ENCODE measurements at regions not wholly inside any gene's neighbourhood (a gene's known extent, or its start where the extent isn't known, plus 50 kb on each side); places are given as distances from the start of the nearest gene placed in this dataset.
"Not testable (repeated sequence)": the region's sequence is repeated elsewhere in the genome, so short reads cannot be mapped to it uniquely, and the experiment has no call there.

DNA sequence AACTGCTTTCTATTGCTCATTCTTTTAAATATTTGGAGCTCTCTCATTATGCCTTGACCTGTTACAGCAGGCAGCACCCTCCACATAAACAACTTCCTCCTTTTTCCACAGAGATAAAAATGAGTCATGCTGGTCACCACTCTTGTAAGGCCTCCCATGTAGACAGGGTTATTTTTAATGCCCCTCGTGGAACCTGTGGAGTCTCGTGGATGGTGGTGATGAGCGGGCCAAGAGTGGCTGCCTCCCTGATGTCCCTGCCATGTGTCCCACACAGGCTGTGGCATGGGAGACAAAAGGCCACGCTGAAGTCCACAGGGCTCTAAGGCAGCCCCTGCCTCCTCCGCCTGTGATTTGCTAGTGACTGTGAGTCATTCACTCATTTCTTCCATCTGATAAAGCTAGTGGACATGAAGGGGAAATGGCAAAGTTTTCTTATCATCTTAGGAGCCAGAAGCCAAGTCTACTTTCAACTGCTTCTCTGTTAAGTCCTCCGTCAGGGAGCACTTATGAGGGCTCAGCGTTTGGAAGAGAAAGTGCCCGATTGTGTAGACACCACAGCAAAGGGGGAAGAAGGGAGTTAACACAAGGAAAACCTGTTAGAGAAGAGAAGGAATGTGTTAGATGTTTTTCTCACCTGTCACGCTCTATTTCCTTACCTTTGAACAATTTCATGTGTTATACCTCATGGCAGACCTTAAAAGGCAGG, 121.6 kb upstream of the FAT1 start:
- H3K4me3 ChIP-seq (ENCODE audit: low read depth, low read length), result no peak overlapping the region
- in situ Hi-C loops (cut with HindIII; ENCODE audit: low pct_ligation_motif_present, low sequenced_read_pairs), result no loop called here
- no peaks in the 10 kb centered on the region for H3K27me3 ChIP-seq (replicated peaks)
- TF ChIP-seq CTCF (IDR thresholded peaks at IDR 0.05; ENCODE audit: low read depth, low read length, missing control alignments), result no peak
- H3K36me3 ChIP-seq (replicated peaks), result no peaks in the 10 kb centered on the region
- DNase-seq, result peak; percentile 90
- peak overlapping the region; percentile 97 for H3K27ac ChIP-seq

GRCh38 chr4:186846426-186846825, 122.8 kb upstream of the FAT1 start:
- in situ Hi-C loops (cut with HindIII; ENCODE audit: low pct_ligation_motif_present, low sequenced_read_pairs), result no loop called here
- no peaks in the 10 kb centered on the region for H3K36me3 ChIP-seq (replicated peaks)
- no peaks in the 10 kb centered on the region for H3K27me3 ChIP-seq (replicated peaks)
- H3K4me3 ChIP-seq (ENCODE audit: low read depth, low read length), result no peak overlapping the region
- TF ChIP-seq CTCF (IDR thresholded peaks at IDR 0.05; ENCODE audit: low read depth, low read length, missing control alignments), result no peak
- no peak overlapping the region for H3K27ac ChIP-seq
- DNase-seq, result no peak

DNA sequence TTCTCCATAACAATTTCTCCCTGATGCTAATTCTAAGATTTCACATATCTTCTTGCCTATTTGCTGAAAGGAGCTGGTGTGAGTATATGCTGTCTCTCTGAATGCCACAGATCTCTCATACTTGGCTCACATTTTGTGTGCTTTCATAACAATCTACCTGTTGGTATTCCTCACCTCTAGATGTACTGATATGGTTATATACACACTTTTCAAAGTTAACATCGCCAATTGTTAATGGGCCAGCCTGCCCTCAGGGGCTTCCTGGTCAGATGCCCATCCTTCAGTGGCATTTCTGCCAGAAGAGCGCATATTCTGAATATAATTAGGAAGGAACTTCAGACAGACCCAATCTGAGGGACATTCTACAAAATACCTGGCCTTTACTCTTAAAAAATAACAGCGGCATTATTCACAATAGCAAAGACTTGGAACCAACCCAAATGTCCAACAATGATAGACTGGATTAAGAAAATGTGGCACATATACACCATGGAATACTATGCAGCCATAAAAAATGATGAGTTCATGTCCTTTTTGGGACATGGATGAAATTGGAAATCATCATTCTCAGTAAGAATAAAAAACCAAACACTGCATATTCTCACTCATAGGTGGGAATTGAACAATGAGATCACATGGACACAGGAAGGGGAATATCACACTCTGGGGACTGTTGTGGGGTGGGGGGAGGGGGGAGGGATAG, 123.9 kb upstream of the FAT1 start:
- H3K27me3 ChIP-seq (replicated peaks); H3K4me3 ChIP-seq (ENCODE audit: low read depth, low read length); DNase-seq; in situ Hi-C loops (cut with HindIII; ENCODE audit: low pct_ligation_motif_present, low sequenced_read_pairs); H3K27ac ChIP-seq; H3K36me3 ChIP-seq (replicated peaks): not testable (repeated sequence)

- H3K27me3 ChIP-seq (replicated peaks), result no peaks in the 10 kb centered on the region
- no peak for DNase-seq
- no peak overlapping the region for H3K4me3 ChIP-seq (ENCODE audit: low read depth, low read length)
- H3K27ac ChIP-seq, result no peak overlapping the region
- TF ChIP-seq CTCF (IDR thresholded peaks at IDR 0.05; ENCODE audit: low read depth, low read length, missing control alignments), result no peak
- in situ Hi-C loops (cut with HindIII; ENCODE audit: low pct_ligation_motif_present, low sequenced_read_pairs), result no loop called here
- H3K36me3 ChIP-seq (replicated peaks), result no peaks in the 10 kb centered on the region
Measured at GRCh38 chr4:186848437-186848836, 124.8 kb upstream of the FAT1 start.

DNA sequence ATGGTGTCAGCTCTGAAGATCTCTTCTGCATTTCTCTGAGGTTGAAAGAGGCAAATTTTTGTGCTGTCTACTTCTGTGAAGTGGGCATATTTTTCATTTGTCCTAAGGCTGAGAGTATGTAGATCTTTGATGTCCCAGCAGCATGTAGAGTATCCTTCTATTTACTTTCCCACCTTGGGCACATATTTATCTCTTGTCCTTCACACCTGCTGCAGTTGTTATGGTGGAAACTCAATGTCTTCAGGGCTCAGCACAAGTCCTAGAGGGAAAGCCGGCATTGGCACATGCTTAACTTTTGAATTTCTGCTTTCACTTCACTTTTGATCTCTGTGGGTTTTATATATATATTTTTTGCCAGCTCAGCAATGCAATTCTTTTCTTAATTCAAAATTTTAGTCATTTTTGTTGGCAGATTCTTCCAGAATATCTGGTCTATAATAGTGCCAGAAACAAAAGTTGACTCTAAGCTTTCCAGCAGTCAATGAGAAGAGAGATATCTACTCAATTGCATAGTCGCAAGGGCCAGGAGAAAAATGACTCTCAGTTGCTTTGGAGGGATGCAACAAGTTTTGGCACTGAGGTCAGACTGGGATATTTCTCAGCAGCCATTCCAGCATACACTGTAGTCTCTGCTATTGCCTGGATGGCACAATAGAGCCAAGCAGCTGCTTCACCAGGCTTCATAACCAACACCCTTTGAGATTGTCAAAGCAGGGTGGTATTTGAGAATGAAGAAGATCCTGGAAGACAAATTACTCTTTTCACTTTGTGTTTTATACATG, 127.8 kb upstream of the FAT1 start:
- Histone ChIP-seq H3K4me3 (ENCODE audit: low read depth, low read length) (no peak overlapping the region), H3K36me3 (replicated peaks) (no peaks in the 10 kb centered on the region), H3K27ac (no peak overlapping the region), H3K27me3 (replicated peaks) (no peaks in the 10 kb centered on the region)
- in situ Hi-C loops (cut with HindIII; ENCODE audit: low pct_ligation_motif_present, low sequenced_read_pairs), result no loop called here
- no peak for TF ChIP-seq CTCF (IDR thresholded peaks at IDR 0.05; ENCODE audit: low read depth, low read length, missing control alignments)
- no peak for DNase-seq

- TF ChIP-seq CTCF (IDR thresholded peaks at IDR 0.05; ENCODE audit: low read depth, low read length, missing control alignments), result no peak
- no peaks in the 10 kb centered on the region for H3K36me3 ChIP-seq (replicated peaks)
- in situ Hi-C loops (cut with HindIII; ENCODE audit: low pct_ligation_motif_present, low sequenced_read_pairs), result no loop called here
- no peak overlapping the region for H3K4me3 ChIP-seq (ENCODE audit: low read depth, low read length)
- no peak overlapping the region for H3K27ac ChIP-seq
- DNase-seq, result no peak
- H3K27me3 ChIP-seq (replicated peaks), result no peaks in the 10 kb centered on the region
Measured at GRCh38 chr4:186852073-186852420, 128.4 kb upstream of the FAT1 start.
